SH-SY5Y (cell line): ENCODE measurements at regions not wholly inside any gene's neighbourhood (a gene's known extent, or its start where the extent isn't known, plus 50 kb on each side); places are given as distances from the start of the nearest gene placed in this dataset.

Experiments
- GATA2 ChIP-seq: IDR thresholded peaks from 2 replicates; pipeline ENCODE4 v1.6.1; 2011; ENCODE audit warnings: mild to moderate bottlenecking, low read depth, low read length
- GATA3 ChIP-seq: IDR thresholded peaks from 2 replicates; pipeline ENCODE4 v1.6.1; 2011; ENCODE audit warnings: low read depth, mild to moderate bottlenecking, low read length, moderate library complexity

DNA sequence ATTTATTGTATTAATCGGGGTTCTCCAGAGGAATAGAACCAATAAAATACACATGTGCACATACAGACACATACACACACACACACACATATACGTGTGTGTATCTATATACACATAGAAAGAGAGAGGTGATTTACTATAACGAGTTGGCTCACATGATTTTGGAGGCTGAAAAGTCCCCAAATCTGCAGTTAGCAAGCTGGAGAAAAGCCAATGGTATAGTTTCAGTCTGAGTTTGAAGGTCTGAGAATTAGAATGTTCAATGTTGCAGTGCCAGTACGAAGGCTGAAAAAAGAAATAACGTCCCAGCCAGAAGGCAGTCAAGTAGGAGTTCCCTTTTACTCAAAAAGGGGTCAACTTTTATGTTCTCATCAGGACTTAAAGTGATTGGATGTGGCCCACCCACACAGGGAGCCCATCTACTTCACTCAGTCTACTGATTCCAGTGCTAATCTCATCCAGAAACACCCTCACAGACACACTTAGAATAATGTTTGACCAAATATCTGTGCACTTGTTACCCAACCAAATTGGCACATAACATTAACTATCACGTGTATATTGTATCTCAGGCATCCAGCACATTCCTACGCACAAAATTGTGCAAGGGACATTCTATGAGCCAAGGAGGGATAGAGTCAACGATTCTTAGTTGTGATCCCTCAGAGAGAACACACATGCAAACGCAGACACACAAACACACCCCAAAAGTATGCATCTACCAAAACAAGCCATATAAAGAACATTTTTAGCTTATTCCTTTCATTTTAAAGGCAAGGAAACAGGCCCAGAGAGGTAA, 195.5 kb upstream of the DUSP10 start:
- TF ChIP-seq GATA2 (no peak), GATA3 (no peak)
